Uterus (tissue), 3 donors: ENCODE measurements at regions not wholly inside any gene's neighbourhood (a gene's known extent, or its start where the extent isn't known, plus 50 kb on each side); places are given as distances from the start of the nearest gene placed in this dataset.

Source experiments
- DNase-seq, 2 donors: peaks; one replicate each; pipeline ENCODE4 v3.0.0-alpha.2; 2019 to 2020
- H3K27ac ChIP-seq, 2 donors: fragments of 200-600 bp; sonication (generic); 1 replicate in 1 of 2; 2 replicates in 1 of 2; pipeline ENCODE4 v1.5.1; 2016 to 2018
- H3K27me3 ChIP-seq, 2 donors: fragments of 200-600 bp; sonication (generic); one replicate each; pipeline ENCODE4 v1.5.1; 2018 to 2019; ENCODE audit warnings: control low read depth in 1 of 2
- H3K36me3 ChIP-seq, 2 donors: fragments of 200-600 bp; sonication (generic); one replicate each; pipeline ENCODE4 v1.5.1; 2019; ENCODE audit warnings: control low read depth in 1 of 2
- H3K4me1 ChIP-seq, 2 donors: fragments of 200-600 bp; sonication (generic); one replicate each; pipeline ENCODE4 v1.5.1; 2018 to 2019; ENCODE audit warnings: control low read depth in 1 of 2
- H3K4me3 ChIP-seq, 2 donors: fragments of 200-600 bp; sonication (generic); 1 replicate in 1 of 2; 2 replicates in 1 of 2; pipeline ENCODE4 v1.5.1; 2018 to 2019; ENCODE audit warnings: mild to moderate bottlenecking in 1 of 2
- H3K9me3 ChIP-seq, 2 donors: fragments of 200-600 bp; sonication (generic); one replicate each; pipeline ENCODE4 v1.5.1; 2019; ENCODE audit warnings: control low read depth in 1 of 2
- POLR2A ChIP-seq, 2 donors: fragments of 450-650 bp; IDR thresholded peaks; one replicate each; pipeline ENCODE4 v1.6.1; 2016; ENCODE audit warnings: antibody characterized with exemption in 2 of 2, mild to moderate bottlenecking in 1 of 2, moderate library complexity in 1 of 2
- intact Hi-C: fragments of 100-400 bp; cut with DNase I; formaldehyde crosslinking; loops from one replicate; pipeline ENCODE4 v1.15.1; 2023; ENCODE audit warnings: low total_unique reads
- TF ChIP-seq, protein P1 (sequence below), 4 experiments: fragments of 200-600 bp in 2 of 4; fragments of 450-650 bp in 2 of 4; sonication (generic) in 2 of 4; IDR thresholded peaks; one replicate each; pipeline ENCODE4 v1.5.1; 2016 to 2019; ENCODE audit warnings: antibody characterized with exemption in 4 of 4, mild to moderate bottlenecking in 2 of 4, moderate library complexity in 1 of 4
- donor health status: DM: yes; HTN: yes; CAD: no.

DNA sequence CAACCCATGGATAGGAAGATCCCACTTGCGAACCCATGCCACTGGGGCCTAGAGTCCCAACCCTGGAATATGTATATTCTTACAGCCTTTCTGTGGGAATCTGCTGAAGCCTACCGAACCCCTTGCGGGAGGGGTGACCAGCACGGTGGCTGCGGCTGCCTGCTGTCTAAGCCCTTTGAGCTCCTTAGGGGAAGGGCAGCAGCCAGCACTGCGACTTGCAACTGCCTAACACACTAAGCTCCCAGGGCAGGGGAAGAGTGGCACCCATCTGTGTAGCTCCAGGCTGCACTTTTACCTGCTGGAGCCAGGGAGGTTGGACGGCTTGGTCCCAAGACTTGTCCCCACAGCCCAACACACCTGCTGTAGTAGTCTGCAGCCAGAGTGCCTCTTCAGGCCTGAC is 1968.7 kb upstream of the FLRT2 start:
- H3K27me3 ChIP-seq = no peaks in the 10 kb centered on the region
- H3K4me1 ChIP-seq = no peaks in the 10 kb centered on the region
- H3K36me3 ChIP-seq = no peaks in the 10 kb centered on the region
- DNase-seq = no peak
- H3K4me3 ChIP-seq = no peak overlapping the region
- H3K9me3 ChIP-seq = no peaks in the 10 kb centered on the region
- intact Hi-C loops = no loop called here
- TF ChIP-seq POLR2A (IDR thresholded peaks at IDR 0.05) = no peak
- TF ChIP-seq, protein P1, sequence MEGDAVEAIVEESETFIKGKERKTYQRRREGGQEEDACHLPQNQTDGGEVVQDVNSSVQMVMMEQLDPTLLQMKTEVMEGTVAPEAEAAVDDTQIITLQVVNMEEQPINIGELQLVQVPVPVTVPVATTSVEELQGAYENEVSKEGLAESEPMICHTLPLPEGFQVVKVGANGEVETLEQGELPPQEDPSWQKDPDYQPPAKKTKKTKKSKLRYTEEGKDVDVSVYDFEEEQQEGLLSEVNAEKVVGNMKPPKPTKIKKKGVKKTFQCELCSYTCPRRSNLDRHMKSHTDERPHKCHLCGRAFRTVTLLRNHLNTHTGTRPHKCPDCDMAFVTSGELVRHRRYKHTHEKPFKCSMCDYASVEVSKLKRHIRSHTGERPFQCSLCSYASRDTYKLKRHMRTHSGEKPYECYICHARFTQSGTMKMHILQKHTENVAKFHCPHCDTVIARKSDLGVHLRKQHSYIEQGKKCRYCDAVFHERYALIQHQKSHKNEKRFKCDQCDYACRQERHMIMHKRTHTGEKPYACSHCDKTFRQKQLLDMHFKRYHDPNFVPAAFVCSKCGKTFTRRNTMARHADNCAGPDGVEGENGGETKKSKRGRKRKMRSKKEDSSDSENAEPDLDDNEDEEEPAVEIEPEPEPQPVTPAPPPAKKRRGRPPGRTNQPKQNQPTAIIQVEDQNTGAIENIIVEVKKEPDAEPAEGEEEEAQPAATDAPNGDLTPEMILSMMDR (IDR thresholded peaks at IDR 0.05) = no peak
- no peak overlapping the region for H3K27ac ChIP-seq

DNA sequence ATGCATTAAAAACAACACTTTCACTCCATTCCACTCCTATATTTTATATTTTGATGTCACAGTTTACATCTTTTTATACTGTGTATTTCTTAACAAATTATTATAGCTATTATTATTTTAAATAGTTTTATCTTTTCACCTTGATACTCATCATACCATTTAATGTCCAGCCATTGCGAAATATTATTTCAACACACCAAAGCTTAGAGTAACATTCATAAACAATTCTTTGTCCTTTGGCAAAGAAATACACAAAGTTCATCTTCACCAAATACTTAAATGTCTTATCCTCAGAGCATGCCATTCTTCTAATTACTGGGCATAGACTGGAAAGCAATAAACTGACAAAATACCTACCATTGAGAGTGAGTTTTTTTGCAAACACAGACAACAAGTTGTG is 1963.4 kb upstream of the FLRT2 start:
- no peak for DNase-seq
- TF ChIP-seq POLR2A (IDR thresholded peaks at IDR 0.05) = no peak
- TF ChIP-seq, protein P1 (IDR thresholded peaks at IDR 0.05) = no peak
- Histone ChIP-seq H3K27me3 (no peaks in the 10 kb centered on the region), H3K27ac (no peak overlapping the region), H3K36me3 (no peaks in the 10 kb centered on the region), H3K9me3 (no peaks in the 10 kb centered on the region), H3K4me3 (no peak overlapping the region), H3K4me1 (no peaks in the 10 kb centered on the region)
- intact Hi-C loops = no loop called here

DNA sequence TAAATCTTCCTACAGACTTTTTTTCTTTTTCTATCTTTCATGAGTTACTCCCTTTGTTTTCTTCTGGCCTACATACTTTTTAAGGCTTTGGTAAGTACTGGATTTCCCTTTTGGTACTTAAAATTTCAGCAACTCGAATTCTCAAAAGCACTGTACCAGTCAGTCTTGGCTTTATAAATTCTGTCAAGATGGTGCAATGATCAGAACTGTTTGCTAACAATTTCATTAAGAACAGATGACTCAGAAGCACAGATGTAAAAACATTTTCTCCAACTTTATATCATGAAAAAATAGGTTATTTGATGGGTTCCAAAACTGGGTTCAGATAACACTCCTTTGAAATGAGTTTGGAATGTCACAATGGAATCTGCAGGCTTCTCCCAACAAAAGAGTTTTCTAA is 1961.8 kb upstream of the FLRT2 start:
- Histone ChIP-seq H3K27ac (no peak overlapping the region), H3K9me3 (no peaks in the 10 kb centered on the region), H3K4me3 (no peak overlapping the region), H3K36me3 (no peaks in the 10 kb centered on the region), H3K27me3 (no peaks in the 10 kb centered on the region), H3K4me1 (no peaks in the 10 kb centered on the region)
- intact Hi-C loops = no loop called here
- TF ChIP-seq, protein P1 (IDR thresholded peaks at IDR 0.05) = no peak
- TF ChIP-seq POLR2A (IDR thresholded peaks at IDR 0.05) = no peak
- no peak for DNase-seq

DNA sequence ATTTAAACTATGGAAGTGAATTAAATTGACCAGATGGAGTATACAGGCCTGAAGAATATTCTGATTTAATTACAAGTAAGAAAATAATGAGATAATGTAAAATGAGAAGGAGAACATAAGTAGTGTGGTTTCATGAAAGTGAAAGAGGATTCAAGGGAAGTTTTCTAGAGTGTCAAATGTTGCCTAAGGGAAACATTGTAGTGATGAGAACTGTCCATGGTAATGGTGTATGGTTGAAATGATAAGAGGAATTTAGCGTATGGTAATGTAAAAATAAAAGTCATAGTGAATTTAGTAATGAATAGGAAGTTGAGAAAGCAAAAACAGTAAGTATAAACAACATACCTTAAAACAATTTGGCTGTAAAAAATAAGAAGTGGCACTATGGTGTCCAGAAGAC is 1954.6 kb upstream of the FLRT2 start:
- DNase-seq = no peak
- TF ChIP-seq, protein P1 (IDR thresholded peaks at IDR 0.05) = no peak
- TF ChIP-seq POLR2A (IDR thresholded peaks at IDR 0.05) = no peak
- Histone ChIP-seq H3K4me1 (no peaks in the 10 kb centered on the region), H3K27ac (no peak overlapping the region), H3K36me3 (no peaks in the 10 kb centered on the region), H3K4me3 (no peak overlapping the region), H3K27me3 (no peaks in the 10 kb centered on the region), H3K9me3 (no peaks in the 10 kb centered on the region)
- intact Hi-C loops = no loop called here

DNA sequence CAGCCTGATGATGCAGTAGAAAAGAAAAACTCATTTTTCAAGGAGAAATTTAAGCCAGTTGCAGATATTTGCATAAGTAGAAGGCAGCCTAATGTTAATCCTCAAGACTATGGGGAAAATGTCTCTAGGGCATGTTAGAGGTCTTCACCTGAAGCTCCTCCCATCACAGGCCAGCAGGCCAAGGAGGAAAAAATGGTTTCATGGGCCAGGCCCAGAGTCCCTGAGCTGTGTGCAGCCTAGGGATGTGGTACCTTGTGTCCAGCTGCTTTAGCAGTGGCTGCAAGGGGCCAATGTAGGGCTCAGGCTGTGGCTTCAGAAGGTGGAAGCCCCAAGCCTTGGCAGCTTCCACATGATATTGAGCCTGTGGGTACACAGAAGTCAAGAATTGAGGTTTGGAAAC is 1946.7 kb upstream of the FLRT2 start:
- no peak for TF ChIP-seq POLR2A (IDR thresholded peaks at IDR 0.05)
- TF ChIP-seq, protein P1 (IDR thresholded peaks at IDR 0.05) = no peak
- Histone ChIP-seq H3K4me1 (no peaks in the 10 kb centered on the region), H3K4me3 (no peak overlapping the region), H3K27ac (no peak overlapping the region), H3K36me3 (no peaks in the 10 kb centered on the region), H3K27me3 (no peaks in the 10 kb centered on the region), H3K9me3 (no peaks in the 10 kb centered on the region)
- DNase-seq = no peak
- intact Hi-C loops = no loop called here
